AG09309 (cell line): ENCODE measurements at regions not wholly inside any gene's neighbourhood (a gene's known extent, or its start where the extent isn't known, plus 50 kb on each side); places are given as distances from the start of the nearest gene placed in this dataset.

Experiments
- DNase-seq: peaks from one replicate; pipeline ENCODE4 v3.0.0-alpha.2; 2010; ENCODE audit warnings: low read depth
- H3K4me3 ChIP-seq: 2 replicates; pipeline ENCODE4 v1.5.1; 2011; ENCODE audit warnings: mild to moderate bottlenecking, low read depth, low read length, moderate library complexity; ENCODE audit not compliant: control insufficient read depth
- TF ChIP-seq, protein P1 (sequence below): IDR thresholded peaks from 2 replicates; pipeline ENCODE4 v1.5.1; 2011; ENCODE audit warnings: mild to moderate bottlenecking, low read depth, low read length, inconsistent platforms; ENCODE audit not compliant: insufficient read depth, control insufficient read depth; ENCODE audit errors: missing control alignments

DNA sequence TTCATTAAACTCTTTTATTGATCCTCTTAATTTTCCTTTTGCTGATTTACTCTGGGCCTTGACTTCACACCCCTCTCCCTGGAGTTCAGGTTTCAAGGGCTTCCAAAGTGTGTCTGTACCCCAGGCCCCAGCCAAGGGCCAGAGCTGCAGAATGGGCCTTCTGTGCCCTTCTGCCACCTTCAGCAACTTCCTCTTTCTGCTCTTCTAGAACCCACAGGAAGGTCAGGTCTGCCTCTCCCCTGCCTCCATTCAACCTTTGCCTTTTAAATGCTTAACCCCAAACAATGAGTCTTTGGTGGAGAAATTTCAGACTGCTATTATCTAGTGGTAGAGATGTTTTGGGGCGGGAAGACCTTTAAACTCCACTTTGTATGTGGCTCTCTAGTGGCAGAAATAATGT, 63.1 kb downstream of the TSN start:
- H3K4me3 ChIP-seq, result no peak overlapping the region
- TF ChIP-seq, protein P1, sequence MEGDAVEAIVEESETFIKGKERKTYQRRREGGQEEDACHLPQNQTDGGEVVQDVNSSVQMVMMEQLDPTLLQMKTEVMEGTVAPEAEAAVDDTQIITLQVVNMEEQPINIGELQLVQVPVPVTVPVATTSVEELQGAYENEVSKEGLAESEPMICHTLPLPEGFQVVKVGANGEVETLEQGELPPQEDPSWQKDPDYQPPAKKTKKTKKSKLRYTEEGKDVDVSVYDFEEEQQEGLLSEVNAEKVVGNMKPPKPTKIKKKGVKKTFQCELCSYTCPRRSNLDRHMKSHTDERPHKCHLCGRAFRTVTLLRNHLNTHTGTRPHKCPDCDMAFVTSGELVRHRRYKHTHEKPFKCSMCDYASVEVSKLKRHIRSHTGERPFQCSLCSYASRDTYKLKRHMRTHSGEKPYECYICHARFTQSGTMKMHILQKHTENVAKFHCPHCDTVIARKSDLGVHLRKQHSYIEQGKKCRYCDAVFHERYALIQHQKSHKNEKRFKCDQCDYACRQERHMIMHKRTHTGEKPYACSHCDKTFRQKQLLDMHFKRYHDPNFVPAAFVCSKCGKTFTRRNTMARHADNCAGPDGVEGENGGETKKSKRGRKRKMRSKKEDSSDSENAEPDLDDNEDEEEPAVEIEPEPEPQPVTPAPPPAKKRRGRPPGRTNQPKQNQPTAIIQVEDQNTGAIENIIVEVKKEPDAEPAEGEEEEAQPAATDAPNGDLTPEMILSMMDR, result no peak
- no peak for DNase-seq

DNA sequence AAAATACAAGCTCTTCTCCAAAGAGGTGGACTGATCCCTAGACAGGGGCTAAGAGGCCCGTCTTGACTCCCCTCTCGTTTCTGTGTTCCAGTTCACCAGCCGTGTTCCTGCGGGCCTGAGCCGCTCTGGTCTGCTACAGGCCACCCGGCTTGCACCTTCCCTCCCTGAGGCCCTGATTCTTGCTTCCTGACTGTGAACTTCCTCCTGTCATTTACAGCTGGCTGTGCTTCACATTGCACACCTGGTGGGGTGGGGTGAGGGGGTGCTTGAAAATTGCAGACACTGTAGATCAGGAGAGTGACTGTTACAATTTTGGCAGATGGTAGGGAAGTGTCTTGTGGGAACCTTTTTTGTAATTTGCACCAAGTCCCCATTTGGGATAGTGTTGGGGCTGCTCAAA, 64.4 kb downstream of the TSN start:
- TF ChIP-seq, protein P1, result no peak
- no peak for DNase-seq
- no peak overlapping the region for H3K4me3 ChIP-seq

DNA sequence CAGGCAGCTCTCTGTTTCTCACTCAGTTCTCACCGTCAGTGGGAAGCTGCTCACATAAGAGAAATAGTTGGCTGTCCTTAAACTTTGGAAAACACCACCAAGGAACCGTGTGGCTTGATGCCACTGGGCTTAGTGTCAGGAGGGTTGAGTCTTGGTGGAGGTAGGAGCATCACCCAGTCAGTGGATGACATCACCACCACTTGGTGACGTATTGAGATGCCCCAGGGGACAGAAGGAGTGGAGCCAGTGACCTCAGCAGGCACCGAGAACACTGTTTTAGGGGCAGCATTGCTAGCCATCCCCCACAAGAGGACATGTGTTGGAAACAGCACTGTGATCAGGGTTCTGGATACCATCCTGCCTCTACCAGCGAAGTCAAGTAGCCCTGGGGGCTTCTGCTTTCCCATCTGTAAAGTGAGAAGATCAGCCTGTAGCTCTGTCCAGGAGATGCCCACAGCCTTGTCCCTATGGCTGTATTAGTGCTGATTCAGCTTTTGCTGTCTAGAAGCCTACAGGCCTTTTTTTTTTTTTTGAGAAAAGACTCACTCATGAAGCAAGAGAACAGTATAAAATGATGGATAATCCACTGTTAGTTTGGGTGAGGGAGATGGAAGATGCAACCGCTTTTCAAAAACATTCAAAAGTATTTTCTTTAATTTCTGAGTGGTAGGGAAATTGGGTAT, 66.2 kb downstream of the TSN start:
- no peak for DNase-seq
- TF ChIP-seq, protein P1, result no peak
- no peak overlapping the region for H3K4me3 ChIP-seq

DNA sequence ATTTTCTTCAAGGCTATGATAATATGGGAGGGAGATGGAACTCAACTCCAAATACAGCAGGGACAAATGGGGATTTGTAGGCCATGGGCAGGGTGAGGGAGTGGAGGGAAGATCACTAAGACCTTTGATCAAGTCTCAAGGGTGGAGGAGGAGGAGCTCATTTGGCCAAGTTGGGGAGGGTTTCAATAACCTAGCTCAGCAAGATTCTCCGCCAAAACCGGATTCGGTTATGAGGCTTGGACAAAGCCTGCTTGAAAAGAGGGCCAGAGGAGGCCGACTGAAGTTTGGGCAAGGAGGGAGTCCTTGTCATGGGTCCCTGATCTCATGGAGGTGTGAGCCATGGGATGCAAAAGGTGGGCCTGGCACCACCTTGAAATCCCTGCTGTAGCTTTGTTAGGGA, 68.8 kb downstream of the TSN start:
- TF ChIP-seq, protein P1, result no peak
- no peak overlapping the region for H3K4me3 ChIP-seq
- DNase-seq, result no peak

DNA sequence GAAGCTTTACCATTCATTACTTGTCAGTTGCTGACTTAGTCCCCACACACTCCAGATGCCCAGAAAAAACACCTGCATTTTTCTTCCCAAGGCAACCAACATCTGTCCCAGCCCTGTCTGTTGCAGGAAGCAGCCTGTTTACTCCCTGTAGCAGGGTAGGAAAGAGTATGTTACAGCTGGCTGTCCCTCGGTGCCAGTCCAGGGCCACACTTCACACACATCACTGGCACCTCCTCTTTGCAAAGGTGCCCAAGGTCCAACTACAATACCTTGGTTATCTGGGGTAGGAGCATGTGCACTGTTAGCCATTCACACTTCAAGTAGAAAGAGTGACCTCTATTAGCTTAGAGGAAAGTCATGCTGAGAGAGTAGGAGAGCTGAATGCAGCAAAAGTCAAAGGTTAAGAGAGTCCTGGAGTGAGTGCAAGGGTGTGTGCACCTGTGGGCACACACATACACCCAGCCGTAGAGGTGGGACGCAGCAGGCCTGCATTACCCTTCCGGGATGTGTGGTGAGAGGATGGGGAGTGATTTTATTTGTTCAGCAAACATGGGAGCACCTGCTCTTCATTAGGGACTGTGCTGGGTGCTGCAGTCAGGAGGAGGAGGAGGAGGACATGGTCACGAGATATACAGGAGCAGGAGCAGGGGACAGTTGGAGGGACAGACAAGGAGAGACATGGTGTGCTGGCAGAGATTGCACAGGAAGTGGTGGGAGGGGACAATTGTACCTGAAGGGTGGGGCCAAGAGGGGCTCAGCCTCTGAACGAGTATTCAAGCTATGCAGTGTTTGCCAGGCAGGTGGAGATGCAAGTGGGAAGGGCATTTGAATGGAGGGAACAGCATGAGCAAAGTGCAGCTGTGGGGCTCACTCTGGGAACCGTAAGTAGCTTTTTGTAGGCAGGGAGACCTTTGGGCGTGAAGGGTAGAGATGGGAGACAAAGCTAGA, 69.8 kb downstream of the TSN start:
- H3K4me3 ChIP-seq, result no peak overlapping the region
- TF ChIP-seq, protein P1, result no peak
- no peak for DNase-seq

DNA sequence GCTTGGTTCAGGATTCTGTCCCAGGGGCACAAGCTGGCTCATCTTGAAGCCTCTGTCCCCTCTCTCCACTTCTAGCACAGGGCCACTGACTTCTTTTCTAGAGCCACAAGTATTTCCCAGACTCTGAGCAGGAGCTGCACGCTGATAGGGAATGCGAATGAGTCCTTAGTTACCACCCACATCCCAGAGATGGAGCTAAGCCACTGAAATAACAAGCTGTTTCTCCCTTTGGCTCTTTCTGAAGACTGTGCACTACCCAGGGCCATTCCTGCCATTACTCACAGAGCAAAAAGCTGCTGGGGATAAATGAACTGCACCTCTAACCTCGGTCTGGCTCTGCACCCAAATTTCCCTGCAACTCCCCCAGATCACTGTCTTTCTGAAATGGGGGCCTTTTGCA, 70.6 kb downstream of the TSN start:
- TF ChIP-seq, protein P1, result no peak
- DNase-seq, result no peak
- no peak overlapping the region for H3K4me3 ChIP-seq
